BJ (cell line): ENCODE measurements at regions not wholly inside any gene's neighbourhood (a gene's known extent, or its start where the extent isn't known, plus 50 kb on each side); places are given as distances from the start of the nearest gene placed in this dataset.

Source experiments
- CTCF ChIA-PET: fragments of 350-600 bp; formaldehyde crosslinking; extraction: SDS; loops from one replicate; lab custom pipeline; 2021; ENCODE audit warnings: antibody characterized with exemption, inconsistent platforms; lab: Yijun Ruan, JAX
- POLR2A ChIA-PET: fragments of 300-600 bp; sonication (Branson Sonifier 250); formaldehyde crosslinking; extraction: SDS; loops from one replicate; lab custom pipeline; 2021; ENCODE audit warnings: antibody characterized with exemption; lab: Charles Lee
- DNase-seq: peaks from one replicate; pipeline ENCODE4 v3.0.0-alpha.2; 2011; ENCODE audit warnings: low read depth
- H3K27me3 ChIP-seq: 2 replicates; pipeline ENCODE4 v1.6.0; 2011; ENCODE audit warnings: low read length; ENCODE audit not compliant: control insufficient read depth, insufficient read depth
- H3K36me3 ChIP-seq: 2 replicates; pipeline ENCODE4 v1.5.1; 2011; ENCODE audit warnings: low read length; ENCODE audit not compliant: control insufficient read depth, insufficient read depth
- H3K4me3 ChIP-seq: 2 replicates; pipeline ENCODE4 v1.5.1; 2011; ENCODE audit warnings: low read depth, mild to moderate bottlenecking, control low read depth, low read length
- TF ChIP-seq, protein P1 (sequence below): IDR thresholded peaks from 2 replicates; pipeline ENCODE4 v1.5.1; 2011; ENCODE audit warnings: low read depth, mild to moderate bottlenecking, control low read depth, inconsistent platforms, low read length, moderate library complexity; ENCODE audit not compliant: insufficient read depth

DNA sequence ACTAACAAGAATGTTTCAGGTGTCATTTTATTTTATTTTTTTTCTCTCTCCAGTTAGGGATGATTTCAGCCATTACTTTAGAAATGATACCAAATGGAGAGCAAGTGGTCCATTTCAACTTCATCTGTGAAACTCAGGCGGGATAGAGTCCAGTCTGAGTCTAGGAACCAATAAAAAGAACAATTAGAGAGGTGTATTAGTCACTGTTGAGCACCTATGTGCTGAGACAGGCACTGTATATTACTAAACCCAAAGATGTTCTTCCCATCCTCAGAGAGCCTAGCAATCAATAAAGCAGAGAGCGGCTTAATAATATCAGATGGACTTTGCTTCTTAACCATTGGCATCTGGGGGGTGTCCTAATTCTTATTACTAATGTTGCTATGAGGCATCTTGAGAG is 410.3 kb upstream of the SLC24A2 start:
- POLR2A ChIA-PET = interaction anchor here (0.6 kb wide), 1 partner anchor 40 kb away, joined by 3 read pairs; no protein-coding TSS in a partner anchor
- Histone ChIP-seq H3K27me3 (0 out of 2 replicates have a peak, but pooled peaks cover 2% of the 10 kb centered on the region), H3K36me3 (no peaks in the 10 kb centered on the region), H3K4me3 (no peak overlapping the region)
- CTCF ChIA-PET = no interaction called here
- TF ChIP-seq, protein P1, sequence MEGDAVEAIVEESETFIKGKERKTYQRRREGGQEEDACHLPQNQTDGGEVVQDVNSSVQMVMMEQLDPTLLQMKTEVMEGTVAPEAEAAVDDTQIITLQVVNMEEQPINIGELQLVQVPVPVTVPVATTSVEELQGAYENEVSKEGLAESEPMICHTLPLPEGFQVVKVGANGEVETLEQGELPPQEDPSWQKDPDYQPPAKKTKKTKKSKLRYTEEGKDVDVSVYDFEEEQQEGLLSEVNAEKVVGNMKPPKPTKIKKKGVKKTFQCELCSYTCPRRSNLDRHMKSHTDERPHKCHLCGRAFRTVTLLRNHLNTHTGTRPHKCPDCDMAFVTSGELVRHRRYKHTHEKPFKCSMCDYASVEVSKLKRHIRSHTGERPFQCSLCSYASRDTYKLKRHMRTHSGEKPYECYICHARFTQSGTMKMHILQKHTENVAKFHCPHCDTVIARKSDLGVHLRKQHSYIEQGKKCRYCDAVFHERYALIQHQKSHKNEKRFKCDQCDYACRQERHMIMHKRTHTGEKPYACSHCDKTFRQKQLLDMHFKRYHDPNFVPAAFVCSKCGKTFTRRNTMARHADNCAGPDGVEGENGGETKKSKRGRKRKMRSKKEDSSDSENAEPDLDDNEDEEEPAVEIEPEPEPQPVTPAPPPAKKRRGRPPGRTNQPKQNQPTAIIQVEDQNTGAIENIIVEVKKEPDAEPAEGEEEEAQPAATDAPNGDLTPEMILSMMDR = no peak
- DNase-seq = no peak

DNA sequence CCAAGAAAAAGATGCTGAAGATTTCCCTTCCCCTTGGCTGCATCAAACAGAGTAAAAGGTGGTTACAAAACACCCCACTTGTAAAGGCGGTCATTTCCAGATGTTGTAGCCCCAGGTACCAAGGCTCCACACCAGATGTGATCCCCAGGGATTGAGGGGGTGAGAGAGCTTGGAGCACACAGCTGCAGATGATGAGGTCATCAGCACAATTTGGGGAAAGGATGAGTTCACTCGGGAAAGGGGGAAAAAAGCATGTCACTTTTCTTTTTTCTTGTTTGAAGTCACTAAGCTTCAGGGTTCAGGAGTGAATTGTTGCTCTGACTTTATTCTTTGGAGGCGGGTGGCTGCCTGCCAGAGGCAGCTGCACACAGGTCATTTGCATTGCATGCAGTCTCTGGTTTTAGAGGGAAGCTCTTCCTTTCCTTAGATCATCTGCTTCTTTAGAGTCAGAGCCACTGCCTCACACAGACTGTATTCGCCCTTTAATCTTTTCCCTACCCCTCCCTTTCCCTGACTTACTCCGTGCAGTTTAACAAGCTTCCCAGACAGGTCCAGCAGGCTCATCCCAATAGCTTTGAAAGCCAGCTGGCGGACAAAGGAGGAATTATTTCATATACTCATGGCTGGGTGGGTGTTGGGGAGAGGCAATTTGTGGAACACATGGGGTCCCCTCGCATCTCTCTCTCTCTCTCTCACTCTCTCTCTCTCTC is 409.3 kb upstream of the SLC24A2 start:
- ChIA-PET POLR2A (no interaction called here), CTCF (no interaction called here)
- no peak for DNase-seq
- Histone ChIP-seq H3K36me3 (no peaks in the 10 kb centered on the region), H3K27me3 (no peaks in the 10 kb centered on the region), H3K4me3 (no peak overlapping the region)
- TF ChIP-seq, protein P1 = no peak

GRCh38 chr9:20191228-20191840 is 402.5 kb upstream of the SLC24A2 start:
- POLR2A ChIA-PET = no interaction called here
- no peaks in the 10 kb centered on the region for H3K36me3 ChIP-seq

DNA sequence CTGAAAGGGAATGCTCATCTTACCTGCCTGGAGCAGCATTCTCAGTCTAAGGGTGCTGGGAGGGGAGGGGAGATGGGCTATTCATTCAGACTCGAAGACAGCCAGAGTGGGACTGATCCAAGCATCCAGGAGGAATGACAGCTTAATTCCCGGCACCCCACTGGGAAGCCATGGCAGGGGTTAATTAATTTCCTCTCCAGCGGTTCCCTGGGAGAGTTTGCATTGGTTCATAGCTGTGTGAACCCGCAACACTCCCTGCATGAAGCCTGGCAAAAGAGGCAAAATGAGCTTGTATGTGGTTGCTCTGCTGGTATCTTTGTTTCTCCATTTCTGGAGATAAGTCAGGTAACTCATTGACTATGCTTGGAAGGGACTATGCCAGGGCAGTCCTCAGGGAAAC is 401.0 kb upstream of the SLC24A2 start:
- no peaks in the 10 kb centered on the region; the same call in 1 of the 2 replicates for H3K27me3 ChIP-seq
- ChIA-PET CTCF (interaction anchor here (1.1 kb wide), 1 partner anchor 13 kb away, joined by 4 read pairs; no protein-coding TSS in a partner anchor), POLR2A (no interaction called here)
- DNase-seq = no peak
- no peaks in the 10 kb centered on the region for H3K36me3 ChIP-seq
- no peak overlapping the region for H3K4me3 ChIP-seq
- TF ChIP-seq, protein P1 = no peak

More at GRCh38 chr9:20191228-20191840, 402.5 kb upstream of the SLC24A2 start:
- TF ChIP-seq, protein P1 = no peak
- CTCF ChIA-PET = interaction anchor here (1.5 kb wide), 1 partner anchor 750 kb away, joined by 5 read pairs; no protein-coding TSS in a partner anchor
- H3K4me3 ChIP-seq = no peak overlapping the region
- no peak for DNase-seq
- H3K27me3 ChIP-seq = no peaks in the 10 kb centered on the region; the same call in 1 of the 2 replicates

GRCh38 chr9:20188616-20189369 is 400.0 kb upstream of the SLC24A2 start:
- TF ChIP-seq, protein P1 = no peak
- ChIA-PET POLR2A (no interaction called here), CTCF (interaction anchor here (1.1 kb wide), 1 partner anchor 14 kb away, joined by 4 read pairs; no protein-coding TSS in a partner anchor)
- H3K4me3 ChIP-seq = no peak overlapping the region
- no peaks in the 10 kb centered on the region for H3K36me3 ChIP-seq
- H3K27me3 ChIP-seq = no peaks in the 10 kb centered on the region; the same call in 1 of the 2 replicates
- DNase-seq = no peak
